GM12865 (cell line): ENCODE measurements at regions not wholly inside any gene's neighbourhood (a gene's known extent, or its start where the extent isn't known, plus 50 kb on each side); places are given as distances from the start of the nearest gene placed in this dataset.

Experiments used
- DNase-seq: peaks from one replicate; pipeline ENCODE4 v3.0.0; 2010; ENCODE audit warnings: low read depth
- H3K4me3 ChIP-seq: 2 replicates; pipeline ENCODE4 v1.5.1; 2011; ENCODE audit warnings: mild to moderate bottlenecking, low read depth, low read length, control low read depth
- CTCF ChIP-seq: IDR thresholded peaks from 2 replicates; pipeline ENCODE4 v1.5.1; 2011; ENCODE audit warnings: low read length, control low read depth, low read depth, inconsistent platforms; ENCODE audit not compliant: insufficient read depth; ENCODE audit errors: missing control alignments

GRCh38 chr10:3848775-3849635 is 64.0 kb upstream of the KLF6 start:
- TF ChIP-seq CTCF, result no peak
- no peak overlapping the region for H3K4me3 ChIP-seq
- DNase-seq, result no peak

DNA sequence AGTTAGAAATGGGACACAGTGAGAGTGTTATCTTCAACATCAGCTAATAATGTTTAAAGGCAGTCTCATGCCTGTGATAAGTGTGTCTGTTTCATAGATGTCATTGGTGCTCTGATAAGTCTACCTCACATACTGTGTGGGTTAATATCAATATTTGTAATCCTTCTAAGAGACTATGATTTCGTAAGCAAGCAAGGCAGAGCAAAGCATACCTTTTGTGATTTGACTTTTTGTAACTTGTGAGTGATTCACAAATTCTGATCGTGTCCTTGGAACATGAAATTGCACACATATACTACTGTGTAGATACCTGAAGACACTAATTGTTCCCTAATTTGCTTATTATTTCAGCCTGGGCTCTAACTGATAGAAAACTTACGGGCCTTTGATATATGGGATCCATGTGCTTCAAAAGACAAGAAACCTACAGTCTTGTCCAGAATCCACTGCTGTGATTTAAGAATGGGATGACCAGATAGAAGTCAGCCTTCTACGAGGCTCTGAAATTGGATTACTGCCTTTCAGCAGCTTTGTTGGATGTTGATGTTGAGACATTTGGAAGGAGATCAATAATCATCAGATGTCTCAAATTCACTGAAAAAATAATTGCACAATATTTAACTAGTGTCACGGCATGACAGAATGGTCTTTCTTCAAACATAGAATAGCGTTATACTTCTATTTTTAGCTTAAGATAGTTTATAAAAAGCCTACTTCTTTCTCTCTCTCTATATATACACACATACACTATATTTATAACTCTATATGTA is 63.2 kb upstream of the KLF6 start:
- H3K4me3 ChIP-seq, result no peak overlapping the region
- no peak for TF ChIP-seq CTCF
- DNase-seq, result no peak

GRCh38 chr10:3846736-3847135 is 61.7 kb upstream of the KLF6 start:
- no peak for TF ChIP-seq CTCF
- no peak overlapping the region for H3K4me3 ChIP-seq
- DNase-seq, result no peak

DNA sequence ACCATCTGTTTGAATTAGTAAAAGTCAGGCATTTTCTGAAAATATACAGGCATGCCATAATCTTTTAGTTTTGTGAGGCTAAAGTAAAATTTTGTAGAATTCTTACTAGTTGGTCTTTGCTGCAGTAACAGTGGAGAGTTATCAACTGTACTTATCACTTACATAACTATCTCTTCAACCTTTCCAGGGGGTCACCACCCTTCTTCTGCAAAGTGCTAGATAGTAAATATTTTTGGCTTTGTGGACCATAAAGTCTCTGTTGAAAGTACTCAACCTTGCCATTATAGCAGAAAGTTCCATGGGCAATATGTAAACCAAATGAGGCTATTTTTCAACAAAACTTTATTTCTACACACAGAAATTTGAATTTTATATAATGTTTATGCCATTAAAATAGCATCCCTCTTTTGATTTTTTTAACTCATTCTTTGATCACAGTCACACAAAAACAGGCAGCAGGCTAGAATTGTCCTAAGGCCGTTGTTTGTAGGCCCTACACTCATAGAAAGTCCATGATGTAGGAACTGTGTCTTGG is 59.5 kb upstream of the KLF6 start:
- TF ChIP-seq CTCF, result no peak
- DNase-seq, result no peak

GRCh38 chr10:3838460-3839437 is 53.7 kb upstream of the KLF6 start:
- TF ChIP-seq CTCF, result no peak
- H3K4me3 ChIP-seq, result no peak overlapping the region
- no peak for DNase-seq

More for the DNA sequence above, 59.5 kb upstream of the KLF6 start:
- H3K4me3 ChIP-seq, result no peak overlapping the region
